ENCODE measurements at regions not wholly inside any gene's neighbourhood (a gene's known extent, or its start where the extent isn't known, plus 50 kb on each side); places are given as distances from the start of the nearest gene placed in this dataset.
"Not testable (repeated sequence)": the region's sequence is repeated elsewhere in the genome, so short reads cannot be mapped to it uniquely, and the experiment has no call there.

DNA sequence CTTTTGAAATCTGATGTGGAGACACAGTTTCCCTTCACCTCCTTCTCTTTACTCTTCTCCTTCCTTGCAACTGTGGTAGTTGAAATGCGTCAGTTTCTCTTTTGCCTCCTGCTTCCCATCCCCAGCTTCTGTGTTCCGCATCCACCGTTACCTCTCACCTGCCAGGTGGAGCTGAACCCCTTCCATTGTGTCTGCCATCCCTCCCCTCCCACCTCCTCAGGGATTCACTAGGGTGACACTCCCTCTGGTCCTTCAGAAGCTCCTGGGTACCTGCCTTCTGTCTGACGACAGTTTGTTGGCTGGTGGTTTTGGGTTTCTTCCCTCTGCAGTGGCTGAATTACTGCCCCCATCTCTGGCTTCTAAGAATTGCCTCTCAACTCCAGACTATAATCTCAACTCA lies 132.1 kb downstream of the SLC24A2 start:
- DNase-seq (ENCODE audit: low read depth in 2 of 3, low spot score in 1 of 3), result no peak

DNA sequence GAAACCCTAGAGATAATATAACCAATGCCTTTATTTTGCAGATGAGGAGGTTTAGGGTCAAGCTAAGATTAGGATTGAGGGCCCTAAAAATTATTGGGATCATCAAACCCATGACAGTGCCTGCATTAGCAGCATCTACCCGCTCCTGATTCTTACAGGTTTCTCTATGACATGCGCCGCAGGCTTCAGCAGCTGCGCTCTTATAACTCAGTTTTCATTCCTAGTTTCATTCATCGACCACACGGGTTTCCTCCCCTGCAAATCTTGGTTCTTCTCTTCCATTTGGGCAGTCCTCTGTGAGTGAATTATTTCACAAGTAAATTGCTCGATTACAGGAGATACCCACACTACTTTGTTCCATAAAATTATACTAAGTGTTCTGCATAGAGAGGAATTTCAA lies 137.2 kb downstream of the SLC24A2 start:
- no peak for DNase-seq (ENCODE audit: low read depth in 2 of 3, low spot score in 1 of 3)

DNA sequence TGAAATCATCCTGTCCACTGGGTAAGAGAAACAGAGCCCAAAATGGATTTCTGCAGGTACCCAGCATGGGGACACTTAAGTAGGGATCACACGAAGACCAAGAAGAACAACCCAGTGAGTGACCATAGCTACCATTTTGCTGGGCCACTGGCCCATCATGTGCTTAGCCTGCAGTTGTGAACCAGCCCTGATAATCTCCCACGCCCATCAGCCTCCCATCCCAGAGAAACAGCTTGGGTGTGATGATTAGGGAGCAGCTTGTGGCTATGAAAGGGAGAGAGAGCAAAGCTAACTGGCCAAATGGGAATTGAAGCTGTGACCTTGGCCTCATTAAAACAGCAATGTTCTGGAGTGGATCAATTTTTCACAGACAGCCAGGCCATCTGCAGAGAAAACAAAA lies 138.5 kb downstream of the SLC24A2 start:
- no peak for DNase-seq (ENCODE audit: low read depth in 2 of 3, low spot score in 1 of 3)

DNA sequence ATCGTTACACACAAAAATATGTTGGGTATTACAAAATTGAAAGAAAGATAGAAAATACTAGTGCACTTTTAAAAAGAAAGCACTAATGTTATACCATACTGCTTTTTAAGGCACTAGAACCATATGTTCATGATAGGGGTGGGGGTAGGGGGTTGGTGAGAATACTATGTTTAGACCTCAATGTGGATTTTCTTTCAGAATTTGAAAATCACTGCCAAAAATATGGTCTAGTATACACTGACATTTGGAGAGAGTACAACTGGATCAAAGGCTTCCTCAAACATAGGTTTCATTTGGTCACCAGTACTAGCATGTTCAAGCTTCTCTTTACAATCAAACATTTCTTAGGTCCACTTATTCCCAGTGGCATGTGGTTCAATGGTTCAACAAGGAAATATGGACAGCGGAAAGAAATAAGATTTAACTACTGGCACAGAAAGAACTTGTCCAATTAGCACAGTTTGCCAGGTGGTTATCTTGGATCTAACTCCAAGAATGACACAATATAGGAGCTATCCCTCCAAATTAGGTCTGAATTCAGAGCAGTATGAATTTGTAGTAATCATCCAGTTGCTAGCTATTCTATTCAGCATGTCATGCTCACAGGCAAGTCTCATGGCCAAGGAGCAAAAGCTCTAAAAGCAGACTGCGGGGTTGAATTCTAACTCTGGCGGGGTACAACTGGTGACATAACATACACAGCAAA lies 139.3 kb downstream of the SLC24A2 start:
- no peak for DNase-seq (ENCODE audit: low read depth in 2 of 3, low spot score in 1 of 3)

DNA sequence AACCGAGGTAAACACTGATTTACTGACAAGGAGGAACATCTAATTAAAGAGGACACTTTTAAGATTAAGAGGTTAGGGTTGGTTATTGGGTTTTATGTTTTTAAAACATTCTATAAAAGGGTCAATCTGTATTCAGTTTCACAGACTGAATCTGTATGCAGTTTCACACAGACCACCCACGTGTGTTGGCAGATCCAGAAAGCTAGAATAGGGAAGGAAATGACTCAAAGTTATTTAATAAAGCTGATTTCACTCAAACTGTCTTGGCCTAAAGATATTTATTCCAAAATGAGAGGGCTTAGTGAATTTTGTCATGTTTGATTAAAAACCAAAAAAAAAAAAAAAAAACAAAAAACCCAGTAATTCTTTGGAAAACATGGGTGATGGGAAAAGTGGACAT lies 140.2 kb downstream of the SLC24A2 start:
- no peak for DNase-seq (ENCODE audit: low read depth in 2 of 3, low spot score in 1 of 3)

DNA sequence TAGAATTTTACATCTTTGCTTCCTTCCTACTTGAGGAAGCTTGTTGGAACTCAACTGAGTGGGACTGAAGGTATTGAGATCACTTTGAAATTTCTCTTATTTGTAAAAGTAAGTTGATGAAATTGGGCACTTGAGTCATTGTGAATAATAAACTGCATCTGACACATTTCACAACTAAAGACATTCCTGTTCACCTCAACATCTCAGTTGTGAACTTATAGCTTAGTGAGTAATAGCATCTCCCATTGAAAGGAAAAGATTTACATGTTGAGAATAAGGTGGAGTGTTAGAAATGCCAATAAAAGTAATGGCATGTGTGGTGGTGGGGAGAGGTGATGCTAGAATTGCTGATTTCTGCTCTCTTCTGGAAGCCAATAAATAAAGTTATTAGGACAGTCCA lies 145.0 kb downstream of the SLC24A2 start:
- no peak for DNase-seq (ENCODE audit: low read depth in 2 of 3, low spot score in 1 of 3)

DNA sequence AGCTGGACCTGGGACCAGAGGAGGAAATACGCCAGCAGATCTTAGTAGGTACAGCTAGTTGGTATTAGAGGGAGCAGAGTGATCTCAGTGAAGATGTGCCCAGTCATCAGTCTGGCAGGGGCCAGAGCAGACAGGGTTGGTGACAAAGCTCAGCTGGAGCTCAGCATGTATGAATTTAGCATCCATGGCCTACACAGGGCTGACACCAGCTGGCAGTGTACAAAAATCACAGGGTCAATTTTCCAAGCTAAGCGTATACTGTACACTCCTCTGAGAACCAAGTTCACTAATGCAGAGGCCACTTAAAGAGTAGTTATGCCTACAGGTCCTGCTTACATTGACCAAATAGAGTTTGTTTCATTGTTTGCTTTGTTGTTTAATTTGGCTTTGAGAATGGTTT lies 146.6 kb downstream of the SLC24A2 start:
- no peak for DNase-seq (ENCODE audit: low read depth in 2 of 3, low spot score in 1 of 3)

DNA sequence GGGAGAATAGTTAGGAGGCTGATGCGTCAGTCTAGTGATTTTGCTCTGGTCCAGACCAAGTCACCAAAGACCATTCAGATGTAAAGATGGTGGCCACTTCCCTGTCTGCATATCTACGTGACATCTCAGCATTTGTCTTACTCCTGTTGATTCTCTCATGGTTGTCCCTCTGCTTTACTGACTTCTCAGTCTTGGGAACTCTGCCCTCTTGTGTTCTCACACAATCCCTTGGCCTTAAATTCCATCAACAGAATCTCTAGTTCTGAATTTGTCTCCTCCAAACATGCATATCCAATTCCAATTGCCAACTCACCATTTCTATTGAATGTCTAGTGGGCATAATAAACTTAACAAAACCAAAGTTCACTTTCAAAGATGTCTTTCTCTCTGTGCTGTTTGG lies 147.8 kb downstream of the SLC24A2 start:
- no peak for DNase-seq (ENCODE audit: low read depth in 2 of 3, low spot score in 1 of 3)

DNA sequence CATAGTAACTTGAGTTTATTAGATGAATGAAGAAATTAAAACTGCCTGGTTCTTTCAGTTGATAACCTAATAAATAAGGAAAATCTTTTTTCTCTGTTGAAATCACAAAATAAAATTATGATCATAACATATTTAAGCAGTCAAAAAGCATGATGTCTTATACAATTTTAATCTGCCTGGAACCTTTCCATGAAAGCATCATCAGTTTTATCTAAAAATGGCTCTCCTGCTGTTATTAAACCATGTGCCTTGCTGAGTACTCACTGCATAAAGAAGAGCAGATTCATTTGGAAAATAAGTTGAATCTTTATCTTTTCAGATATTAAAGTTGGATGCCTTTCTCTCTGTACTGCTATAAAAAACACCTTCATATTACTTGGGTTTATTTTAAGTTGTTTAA lies 148.8 kb downstream of the SLC24A2 start:
- no peak for DNase-seq (ENCODE audit: low read depth in 2 of 3, low spot score in 1 of 3)

DNA sequence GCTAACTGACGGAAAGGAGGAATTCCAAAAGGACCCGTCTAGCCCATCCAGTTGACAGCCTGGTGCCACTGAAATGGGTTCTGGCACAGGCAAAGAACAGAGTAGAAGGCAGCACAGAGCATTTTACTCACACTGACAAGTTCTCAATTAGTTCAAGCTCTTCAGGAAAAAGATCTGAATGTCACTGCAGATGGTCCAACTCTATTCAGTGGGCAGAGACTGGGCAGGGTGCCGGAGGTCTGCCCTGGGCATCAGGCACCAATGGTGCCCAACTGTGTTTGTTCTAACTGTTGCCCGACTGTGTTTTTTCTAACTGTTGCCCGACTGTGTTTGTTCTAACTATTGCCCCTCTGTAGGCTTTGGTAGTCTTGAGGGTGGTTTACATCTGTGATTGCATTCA lies 151.8 kb downstream of the SLC24A2 start:
- no peak for DNase-seq (ENCODE audit: low read depth in 2 of 3, low spot score in 1 of 3)

DNA sequence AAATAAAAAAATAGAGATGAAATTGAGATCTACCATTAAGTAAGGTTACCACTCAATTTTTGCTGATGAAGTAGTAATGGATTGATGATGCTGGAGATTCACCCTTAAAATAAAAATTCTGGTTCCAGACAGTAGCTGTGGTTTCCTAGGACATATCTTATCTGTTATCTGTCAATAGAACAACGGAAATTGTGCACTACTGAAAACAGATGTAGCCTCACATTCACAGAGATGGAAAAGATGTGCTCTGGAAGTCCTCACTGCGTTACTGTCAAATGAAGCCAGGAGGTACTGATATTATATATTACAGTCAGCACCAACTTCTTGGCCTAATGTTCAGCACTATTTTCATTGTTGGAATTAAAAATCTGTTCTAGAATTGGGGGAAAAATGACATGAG lies 154.0 kb downstream of the SLC24A2 start:
- no peak for DNase-seq (ENCODE audit: low read depth in 2 of 3, low spot score in 1 of 3)

DNA sequence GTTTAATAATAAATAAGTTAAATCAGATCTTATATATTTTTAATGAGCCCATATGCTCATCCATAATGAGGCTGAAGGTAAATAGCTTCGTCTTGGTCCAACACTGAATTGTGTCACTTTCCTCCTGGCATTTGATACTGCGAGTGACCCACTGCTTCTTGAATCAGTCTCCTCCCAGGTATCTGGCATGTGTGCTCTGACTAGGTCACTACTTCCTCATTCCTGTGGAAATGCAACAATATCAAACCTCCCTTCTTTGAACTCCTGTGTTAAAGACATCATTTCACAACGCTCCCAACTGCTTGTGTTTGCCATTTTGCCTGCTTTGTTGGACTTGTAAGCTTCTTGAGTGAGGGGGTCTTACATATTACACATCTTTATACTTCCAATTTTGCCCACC lies 157.7 kb downstream of the SLC24A2 start:
- DNase-seq (ENCODE audit: low read depth in 2 of 3, low spot score in 1 of 3), result no peak

DNA sequence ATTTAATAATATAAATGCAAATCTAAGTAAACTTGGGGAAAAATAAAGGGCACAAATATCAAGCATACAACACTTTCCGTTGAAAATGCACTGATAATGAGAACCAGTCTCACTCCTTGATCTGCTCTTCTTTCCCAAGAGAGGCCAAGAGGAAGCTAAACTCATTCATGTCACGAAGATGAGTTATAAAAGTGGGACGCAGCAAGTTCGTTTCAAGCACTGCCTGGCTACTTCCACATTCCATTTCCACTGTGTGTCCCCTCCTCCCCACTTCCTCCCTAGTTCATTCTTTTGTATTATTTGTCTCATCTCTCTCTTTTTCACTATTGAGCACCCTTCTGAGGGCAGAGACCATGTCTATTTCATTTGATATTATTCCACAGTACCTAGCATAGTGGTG lies 158.1 kb downstream of the SLC24A2 start:
- DNase-seq (ENCODE audit: low read depth in 2 of 3, low spot score in 1 of 3), result no peak

DNA sequence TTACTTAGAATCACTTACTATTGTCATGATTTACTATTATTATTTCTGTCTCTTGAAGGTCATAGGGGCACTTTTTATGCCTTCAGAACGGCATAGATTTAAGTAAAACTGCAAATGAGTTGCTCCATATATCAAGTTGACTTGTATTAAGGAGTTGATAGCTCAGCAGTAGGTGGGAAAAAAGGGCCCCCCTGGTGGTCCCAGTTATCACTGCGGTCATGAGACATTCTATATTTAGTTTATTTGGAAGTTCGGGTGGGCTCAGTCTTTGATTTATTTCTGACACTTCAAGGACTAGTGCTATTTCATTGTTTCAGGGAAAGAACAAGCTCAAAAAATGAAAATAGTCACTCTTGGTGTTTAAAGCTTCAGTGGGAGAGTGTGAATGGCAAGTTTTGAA lies 159.3 kb downstream of the SLC24A2 start:
- no peak for DNase-seq (ENCODE audit: low read depth in 2 of 3, low spot score in 1 of 3)

DNA sequence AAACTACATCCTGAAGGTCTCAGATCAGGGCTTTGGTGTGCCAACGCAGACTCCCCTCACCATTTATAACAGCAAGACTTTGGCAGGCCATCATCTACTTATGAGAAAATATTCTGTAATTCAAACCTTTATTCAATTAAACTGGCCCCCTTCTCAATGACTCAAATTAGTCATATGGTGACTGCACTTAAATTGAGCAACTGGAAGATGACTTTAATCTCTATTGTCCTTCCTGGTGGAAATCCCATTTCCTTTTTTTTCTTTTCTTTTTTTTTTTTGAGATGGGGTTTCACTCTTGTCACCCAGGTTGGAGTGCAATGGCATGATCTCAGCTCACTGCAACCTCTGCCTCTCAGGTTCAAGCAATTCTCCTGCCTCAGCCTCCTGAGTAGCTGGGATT lies 163.4 kb downstream of the SLC24A2 start:
- not testable (repeated sequence) for DNase-seq (ENCODE audit: low read depth in 2 of 3, low spot score in 1 of 3)

DNA sequence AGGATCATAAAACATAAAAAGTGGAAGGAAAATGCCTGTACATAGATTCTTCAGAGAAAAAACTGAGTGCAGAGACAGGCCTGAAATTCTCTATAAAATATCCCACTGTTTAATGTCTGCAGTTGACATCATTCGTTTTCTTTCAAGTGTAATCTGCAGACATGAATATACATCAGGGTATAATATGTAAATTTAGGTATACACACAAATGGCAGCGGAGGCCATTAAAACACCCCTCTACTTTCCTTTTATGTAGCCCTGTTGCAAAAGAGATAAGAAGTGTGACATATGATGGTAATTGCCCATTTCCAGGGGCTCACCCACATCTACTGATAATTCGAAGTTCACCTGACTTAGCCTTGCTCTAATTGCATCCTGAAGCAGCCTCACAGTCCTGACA lies 164.3 kb downstream of the SLC24A2 start:
- no peak for DNase-seq (ENCODE audit: low read depth in 2 of 3, low spot score in 1 of 3)

DNA sequence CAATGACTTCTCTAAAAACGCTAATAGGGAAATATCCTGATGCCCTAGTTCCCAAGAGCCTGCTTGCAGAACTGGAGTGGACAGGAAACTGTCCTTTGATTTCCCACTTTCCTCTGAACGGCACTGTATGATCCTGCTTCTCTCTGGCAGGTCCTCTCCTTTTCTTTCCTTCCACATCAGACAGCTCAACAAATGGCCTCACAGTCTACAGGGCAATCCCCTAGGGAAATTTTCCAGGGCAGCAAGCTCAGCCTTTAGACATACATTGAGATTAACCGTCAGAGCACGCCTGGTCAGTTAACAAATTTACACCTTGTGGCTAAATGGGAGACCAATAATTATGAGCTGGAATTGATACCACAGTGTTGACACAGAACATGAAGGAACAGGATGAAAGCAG lies 164.9 kb downstream of the SLC24A2 start:
- DNase-seq (ENCODE audit: low read depth in 2 of 3, low spot score in 1 of 3), result no peak

DNA sequence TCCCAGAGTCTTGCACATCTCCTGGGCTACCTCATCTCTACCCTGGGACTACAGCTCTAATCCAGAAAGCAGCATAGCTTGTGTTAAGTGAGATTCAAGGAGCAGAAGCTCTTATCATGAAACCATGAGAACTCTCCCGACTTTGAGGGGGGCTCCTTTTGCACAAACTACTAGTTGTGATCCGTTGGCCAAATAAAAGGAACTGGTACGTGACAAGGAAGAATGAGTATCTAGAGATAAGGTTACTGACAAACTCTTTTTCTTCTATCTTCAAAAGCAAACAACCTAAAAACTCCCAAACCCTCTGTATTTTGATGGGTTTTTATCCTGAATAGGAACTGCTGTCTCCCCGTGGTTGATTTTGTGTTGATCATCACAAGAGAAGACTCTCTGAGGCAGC lies 168.5 kb downstream of the SLC24A2 start:
- DNase-seq (ENCODE audit: low read depth in 2 of 3, low spot score in 1 of 3), result no peak

DNA sequence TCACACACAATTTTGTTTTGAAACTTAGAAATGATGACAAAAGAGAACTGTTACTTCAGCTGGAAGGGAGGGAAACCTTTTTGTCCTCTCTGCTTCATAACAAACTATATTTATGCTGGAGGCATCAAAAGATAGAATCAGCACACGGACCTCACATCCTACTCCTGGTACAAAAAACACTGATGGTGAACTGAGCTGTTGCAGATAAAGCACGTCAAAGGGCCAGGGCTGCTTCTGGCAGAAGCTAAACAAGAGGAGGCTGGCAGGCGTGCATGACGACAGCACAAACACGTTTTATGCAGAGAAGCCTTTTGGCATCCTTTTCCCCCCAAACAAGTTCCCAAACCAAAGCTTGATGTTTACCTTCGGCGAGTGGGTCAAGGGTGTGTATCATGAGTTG lies 169.6 kb downstream of the SLC24A2 start:
- no peak for DNase-seq (ENCODE audit: low read depth in 2 of 3, low spot score in 1 of 3)

DNA sequence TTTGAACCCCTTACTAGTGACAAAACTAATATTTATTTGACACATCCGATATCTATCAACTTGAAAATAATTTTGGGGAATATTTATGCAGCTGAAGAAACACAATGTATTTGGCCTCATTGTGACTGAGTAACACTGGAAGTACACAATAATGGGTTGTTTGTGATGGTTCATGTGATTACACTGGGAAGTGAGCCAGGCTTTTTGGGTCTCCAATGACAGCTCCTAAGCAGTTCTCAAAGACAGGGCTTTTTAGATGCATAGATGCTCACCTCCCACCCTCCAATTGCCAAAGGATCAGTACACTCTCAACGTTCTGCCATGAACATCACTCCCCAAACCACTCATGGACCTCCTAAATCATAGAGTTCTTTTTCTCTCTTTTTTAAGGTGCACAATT lies 170.0 kb downstream of the SLC24A2 start:
- no peak for DNase-seq (ENCODE audit: low read depth in 2 of 3, low spot score in 1 of 3)

DNA sequence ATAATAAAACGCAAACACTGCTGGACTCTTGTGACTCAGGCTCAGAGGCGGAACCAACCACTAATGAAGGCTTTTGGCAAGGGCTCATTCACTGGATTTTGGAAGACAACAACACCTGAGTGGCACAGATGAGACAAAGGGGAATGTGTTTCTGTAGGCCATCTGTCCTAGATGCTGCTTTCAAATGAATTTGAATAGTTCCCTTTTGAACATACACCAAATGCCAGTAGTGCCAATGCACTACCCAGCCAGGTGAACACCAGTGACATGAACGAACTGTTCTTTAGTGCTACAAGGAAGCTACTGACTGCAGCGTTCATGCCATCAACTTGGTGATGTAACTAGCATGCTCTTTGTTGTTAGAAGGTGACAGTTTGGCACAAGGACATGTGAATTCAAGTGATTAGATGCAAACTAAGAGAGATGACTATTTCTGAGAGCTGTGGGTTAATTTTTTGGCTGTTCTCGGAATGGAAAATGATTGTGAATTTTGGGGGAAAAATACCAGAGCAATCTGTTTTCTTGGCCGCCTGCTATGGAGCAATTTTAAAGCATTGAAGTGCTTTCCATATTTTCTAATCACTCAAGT lies 173.7 kb downstream of the SLC24A2 start:
- DNase-seq (ENCODE audit: low read depth in 2 of 3, low spot score in 1 of 3), result no peak

DNA sequence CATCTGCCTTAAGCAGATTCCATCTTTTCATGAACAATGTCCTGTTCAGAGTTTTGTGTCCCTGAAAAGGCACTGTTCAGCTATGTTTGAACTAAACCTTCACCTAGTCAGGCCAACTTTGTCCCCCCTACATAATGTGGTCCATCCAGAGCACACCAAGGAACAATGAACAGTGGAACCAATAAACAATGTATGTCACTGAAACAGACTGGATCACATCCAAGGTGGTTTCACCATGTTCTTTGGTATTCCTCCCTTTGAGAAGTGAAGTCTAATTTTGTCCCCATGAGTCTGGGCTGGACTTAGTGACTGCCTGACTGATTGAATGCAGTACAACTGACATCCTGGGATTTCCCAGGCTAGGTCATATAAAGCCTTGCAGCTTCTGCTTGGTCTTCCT lies 174.5 kb downstream of the SLC24A2 start:
- no peak for DNase-seq (ENCODE audit: low read depth in 2 of 3, low spot score in 1 of 3)

DNA sequence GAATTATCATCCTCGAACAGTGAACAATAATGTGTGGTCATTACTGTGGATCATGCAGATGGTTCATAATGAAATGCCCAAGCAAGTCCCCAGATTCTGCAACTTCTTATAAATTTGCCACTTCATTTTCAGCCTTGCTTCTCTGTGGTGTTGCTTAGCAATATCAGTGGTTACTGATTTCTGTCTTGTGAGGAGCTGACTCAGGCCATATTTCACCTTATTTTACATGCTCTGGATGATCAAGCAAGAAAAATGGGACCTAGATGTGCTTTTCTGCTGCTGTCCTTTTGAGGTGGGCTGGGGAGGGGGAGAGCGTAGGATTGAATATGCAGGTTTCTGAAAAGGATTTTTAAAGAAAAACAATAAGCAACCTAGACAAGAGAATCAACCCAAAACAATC lies 188.3 kb downstream of the SLC24A2 start:
- DNase-seq (ENCODE audit: low read depth in 2 of 3, low spot score in 1 of 3), result no peak
